ENCODE measurements at regions not wholly inside any gene's neighbourhood (a gene's known extent, or its start where the extent isn't known, plus 50 kb on each side); places are given as distances from the start of the nearest gene placed in this dataset.
"Not testable (repeated sequence)": the region's sequence is repeated elsewhere in the genome, so short reads cannot be mapped to it uniquely, and the experiment has no call there.

- Histone ChIP-seq H3K4me1 (no peaks in the 10 kb centered on the region), H3K36me3 (no peaks in the 10 kb centered on the region), H3K27me3 (no peaks in the 10 kb centered on the region), H3K4me3 (no peak overlapping the region), H3K9me3 (no peaks in the 10 kb centered on the region), H3K27ac (no peak overlapping the region)
- intact Hi-C loops (cut with DNase I): no loop called here
- no peak for DNase-seq (ENCODE audit: low spot score in 2 of 2)
- TF ChIP-seq CTCF (IDR thresholded peaks at IDR 0.05): no peak
These were observed 71.2 kb upstream of the SGK1 start for GRCh38 chr6:134389129-134389528.

- H3K36me3 ChIP-seq; intact Hi-C loops (cut with DNase I); H3K4me1 ChIP-seq; DNase-seq (ENCODE audit: low spot score in 2 of 2); H3K27me3 ChIP-seq; H3K9me3 ChIP-seq; H3K4me3 ChIP-seq; H3K27ac ChIP-seq: not testable (repeated sequence)
These were observed 68.6 kb upstream of the SGK1 start for GRCh38 chr6:134386482-134386881.

- Histone ChIP-seq H3K27ac (no peak overlapping the region), H3K36me3 (no peaks in the 10 kb centered on the region), H3K9me3 (no peaks in the 10 kb centered on the region), H3K4me3 (no peak overlapping the region), H3K27me3 (no peaks in the 10 kb centered on the region), H3K4me1 (no peaks in the 10 kb centered on the region)
- DNase-seq (ENCODE audit: low spot score in 2 of 2): no peak
- intact Hi-C loops (cut with DNase I): no loop called here
- TF ChIP-seq CTCF (IDR thresholded peaks at IDR 0.05): no peak
These were observed 64.0 kb upstream of the SGK1 start for GRCh38 chr6:134381959-134382358.

GRCh38 chr6:134379599-134379998 lies 61.7 kb upstream of the SGK1 start:
- no peak for DNase-seq (ENCODE audit: low spot score in 2 of 2)
- Histone ChIP-seq H3K4me1 (peaks cover 3% of the 10 kb centered on the region in 2 donors), H3K4me3 (no peak overlapping the region), H3K27ac (no peak overlapping the region), H3K9me3 (no peaks in the 10 kb centered on the region), H3K27me3 (no peaks in the 10 kb centered on the region), H3K36me3 (no peaks in the 10 kb centered on the region)
- intact Hi-C loops (cut with DNase I): loop anchor here (10.0 kb wide), 2 partner anchors 445 to 525 kb away; no protein-coding TSS in a partner anchor
- no peak for TF ChIP-seq CTCF (IDR thresholded peaks at IDR 0.05)

- intact Hi-C loops (cut with DNase I): loop anchor here (10.0 kb wide), 2 partner anchors 446 to 526 kb away; no protein-coding TSS in a partner anchor
- Histone ChIP-seq H3K27me3 (no peaks in the 10 kb centered on the region), H3K27ac (no peak overlapping the region), H3K4me3 (no peak overlapping the region), H3K4me1 (peaks cover 4 to 6% of the 10 kb centered on the region in 2 donors), H3K36me3 (no peaks in the 10 kb centered on the region), H3K9me3 (no peaks in the 10 kb centered on the region)
- DNase-seq (ENCODE audit: low spot score in 2 of 2): no peak
- no peak for TF ChIP-seq CTCF (IDR thresholded peaks at IDR 0.05)
These were observed 61.2 kb upstream of the SGK1 start for GRCh38 chr6:134379076-134379475.

GRCh38 chr6:134378426-134378825 lies 60.5 kb upstream of the SGK1 start:
- intact Hi-C loops (cut with DNase I): loop anchor here (10.0 kb wide), 2 partner anchors 446 to 526 kb away; no protein-coding TSS in a partner anchor
- Histone ChIP-seq H3K27me3 (no peaks in the 10 kb centered on the region), H3K4me1 (peaks cover 4 to 6% of the 10 kb centered on the region in 2 donors), H3K4me3 (no peak overlapping the region), H3K9me3 (no peaks in the 10 kb centered on the region), H3K27ac (no peak overlapping the region), H3K36me3 (no peaks in the 10 kb centered on the region)
- DNase-seq (ENCODE audit: low spot score in 2 of 2): no peak
- TF ChIP-seq CTCF (IDR thresholded peaks at IDR 0.05): no peak

Measured in ascending aorta (tissue), 2 donors.